AG04450 (cell line): ENCODE measurements at regions not wholly inside any gene's neighbourhood (a gene's known extent, or its start where the extent isn't known, plus 50 kb on each side); places are given as distances from the start of the nearest gene placed in this dataset.
"Not testable (repeated sequence)": the region's sequence is repeated elsewhere in the genome, so short reads cannot be mapped to it uniquely, and the experiment has no call there.

ENCODE experiments used
- CTCF ChIA-PET: fragments of 300-600, 350-600 bp; formaldehyde crosslinking; extraction: SDS; loops from one replicate; lab custom pipeline; 2022; ENCODE audit warnings: antibody characterized with exemption, inconsistent platforms; lab: Charles Lee
- POLR2A ChIA-PET: fragments of 350-600 bp; formaldehyde crosslinking; extraction: SDS; loops from one replicate; lab custom pipeline; 2021; ENCODE audit warnings: antibody characterized with exemption, inconsistent platforms; lab: Yijun Ruan, JAX
- DNase-seq: peaks from one replicate; pipeline ENCODE4 v3.0.0-alpha.2; 2011; ENCODE audit warnings: low read depth, low spot score
- H3K27ac ChIP-seq: one replicate; pipeline ENCODE4 v1.5.1; 2012; ENCODE audit warnings: low read depth, low read length, control low read depth
- H3K27me3 ChIP-seq: one replicate; pipeline ENCODE4 v1.6.0; 2012; ENCODE audit warnings: low read length; ENCODE audit not compliant: control insufficient read depth, insufficient read depth
- H3K4me3 ChIP-seq: 2 replicates; pipeline ENCODE4 v1.5.1; 2011; ENCODE audit warnings: mild to moderate bottlenecking, low read depth, low read length, control low read depth
- H3K9me3 ChIP-seq: 2 replicates; pipeline ENCODE4 v1.5.1; 2012; ENCODE audit warnings: low read length; ENCODE audit not compliant: control insufficient read depth, insufficient read depth
- CTCF ChIP-seq: IDR thresholded peaks from 2 replicates; pipeline ENCODE4 v1.5.1; 2011; ENCODE audit warnings: low read depth, low read length, control low read depth, inconsistent platforms

- no peak for TF ChIP-seq CTCF
- CTCF ChIA-PET = no interaction called here
- H3K27me3 ChIP-seq = no peaks in the 10 kb centered on the region
These were observed 128.1 kb upstream of the VWC2 start for GRCh38 chr7:49645296-49645695.

GRCh38 chr7:49660170-49660783 lies 113.2 kb upstream of the VWC2 start:
- CTCF ChIA-PET = no interaction called here

More at GRCh38 chr7:49645296-49645695, 128.1 kb upstream of the VWC2 start:
- POLR2A ChIA-PET = no interaction called here
- Histone ChIP-seq H3K27ac (no peak overlapping the region), H3K4me3 (no peak overlapping the region), H3K9me3 (peaks cover 23% of the 10 kb centered on the region)
- DNase-seq = no peak

GRCh38 chr7:49660976-49661375 lies 112.5 kb upstream of the VWC2 start:
- no peak for TF ChIP-seq CTCF
- Histone ChIP-seq H3K27ac (no peak overlapping the region), H3K9me3 (peaks cover 8% of the 10 kb centered on the region), H3K4me3 (no peak overlapping the region), H3K27me3 (no peaks in the 10 kb centered on the region)
- DNase-seq = no peak
- ChIA-PET CTCF (no interaction called here), POLR2A (no interaction called here)

More at GRCh38 chr7:49660170-49660783, 113.2 kb upstream of the VWC2 start:
- H3K27ac ChIP-seq = no peak overlapping the region
- H3K9me3 ChIP-seq = peaks cover 10% of the 10 kb centered on the region
- no peaks in the 10 kb centered on the region for H3K27me3 ChIP-seq
- POLR2A ChIA-PET = no interaction called here
- no peak for DNase-seq
- no peak for TF ChIP-seq CTCF
- H3K4me3 ChIP-seq = no peak overlapping the region

GRCh38 chr7:49665963-49666362 lies 107.5 kb upstream of the VWC2 start:
- CTCF ChIA-PET, POLR2A ChIA-PET, H3K4me3 ChIP-seq, H3K27ac ChIP-seq, H3K27me3 ChIP-seq, DNase-seq: not testable (repeated sequence)
- H3K9me3 ChIP-seq = peaks cover 22% of the 10 kb centered on the region

GRCh38 chr7:49666764-49667163 lies 106.7 kb upstream of the VWC2 start:
- no peak for TF ChIP-seq CTCF
- no peak for DNase-seq

More at GRCh38 chr7:49666764-49667163, 106.7 kb upstream of the VWC2 start:
- ChIA-PET CTCF (no interaction called here), POLR2A (no interaction called here)
- no peak overlapping the region for H3K27ac ChIP-seq
- H3K27me3 ChIP-seq = no peaks in the 10 kb centered on the region
- peaks cover 24% of the 10 kb centered on the region for H3K9me3 ChIP-seq
- no peak overlapping the region for H3K4me3 ChIP-seq
